Endothelial cell of umbilical vein (primary cell): ENCODE measurements at regions not wholly inside any gene's neighbourhood (a gene's known extent, or its start where the extent isn't known, plus 50 kb on each side); places are given as distances from the start of the nearest gene placed in this dataset.

Source experiments
- BruUV-seq: library from RNA; stranded (reverse); fragments of 400-500 nt; replicated peaks from 2 replicates; lab custom pipeline; 2021; lab: Mats Ljungman, UMichigan
- CTCF ChIA-PET: fragments of 300-600, 350-600 bp; sonication (Branson Sonifier 250); formaldehyde crosslinking; loops from one replicate; lab custom pipeline; 2021; ENCODE audit warnings: antibody characterized with exemption, inconsistent platforms; lab: Charles Lee
- POLR2A ChIA-PET: fragments of 300-600, 350-600 bp; sonication (Branson Sonifier 250); formaldehyde crosslinking; loops from one replicate; lab custom pipeline; 2021; ENCODE audit warnings: antibody characterized with exemption, inconsistent platforms; lab: Charles Lee
- DNase-seq: peaks from one replicate; pipeline ENCODE4 v3.0.0-alpha.2; 2011; ENCODE audit warnings: low read depth, low spot score
- FAIRE-seq: peaks from 2 replicates; lab custom pipeline; 2011; peaks lifted over from hg19 to GRCh38; lab: Jason Lieb, UNC
- H2AFZ ChIP-seq: 2 replicates; pipeline ENCODE4 v1.6.0; 2012; ENCODE audit warnings: low read depth, low read length, control low read depth, inconsistent platforms
- H3K27ac ChIP-seq: 2 replicates; pipeline ENCODE4 v1.5.1; 2011; ENCODE audit warnings: low read depth, mild to moderate bottlenecking, control low read depth, low read length, moderate library complexity; ENCODE audit not compliant: insufficient read depth
- H3K27me3 ChIP-seq, 2 experiments: 2 replicates each; pipeline versions ENCODE4 v1.6.0 to v1.6.1; 2011; ENCODE audit warnings: low read length in 2 of 2, mixed read lengths in 1 of 2; ENCODE audit not compliant: control insufficient read depth in 2 of 2, insufficient read depth in 2 of 2
- H3K36me3 ChIP-seq, 2 experiments: 2 replicates in 1 of 2; 3 replicates in 1 of 2; pipeline ENCODE4 v1.5.1; 2011; ENCODE audit warnings: low read length in 2 of 2, mild to moderate bottlenecking in 1 of 2, moderate library complexity in 1 of 2; ENCODE audit not compliant: control insufficient read depth in 2 of 2, insufficient read depth in 2 of 2; ENCODE audit errors: extremely low read depth in 1 of 2
- H3K4me1 ChIP-seq: 3 replicates; pipeline ENCODE4 v1.5.1; 2011; ENCODE audit warnings: mild to moderate bottlenecking, low read length; ENCODE audit not compliant: control insufficient read depth, insufficient read depth; ENCODE audit errors: extremely low read depth
- H3K4me2 ChIP-seq: 2 replicates; pipeline ENCODE4 v1.6.1; 2011; ENCODE audit warnings: low read length, control low read depth, mixed read lengths; ENCODE audit not compliant: insufficient read depth
- H3K4me3 ChIP-seq, 3 experiments: fragments of 200-600 bp in 1 of 3; sonication (generic), shearing (Covaris generic) in 1 of 3; replicated peaks in 1 of 3; 2 replicates each; pipeline ENCODE4 v1.5.1; 2011 to 2016; ENCODE audit warnings: control low read depth in 3 of 3, low read length in 3 of 3, mild to moderate bottlenecking in 2 of 3, inconsistent platforms in 1 of 3, low read depth in 1 of 3, moderate library complexity in 1 of 3; ENCODE audit not compliant: insufficient read depth in 1 of 3
- H3K79me2 ChIP-seq: 2 replicates; pipeline ENCODE4 v1.6.0; 2012; ENCODE audit warnings: low read length, inconsistent platforms; ENCODE audit not compliant: control insufficient read depth, insufficient read depth
- H3K9ac ChIP-seq: replicated peaks from 2 replicates; pipeline ENCODE3; 2011; ENCODE audit warnings: low read length, control low read depth; ENCODE audit not compliant: insufficient read depth; ENCODE audit errors: extremely low read depth
- H3K9me1 ChIP-seq: replicated peaks from 3 replicates; pipeline ENCODE4 v1.6.0; 2011; ENCODE audit warnings: mild to moderate bottlenecking, low read length; ENCODE audit not compliant: control insufficient read depth, insufficient read depth; ENCODE audit errors: extremely low read depth
- H3K9me3 ChIP-seq: replicated peaks from 2 replicates; pipeline ENCODE4 v1.5.1; 2012; ENCODE audit warnings: low read length, inconsistent platforms; ENCODE audit not compliant: control insufficient read depth, insufficient read depth
- H4K20me1 ChIP-seq: replicated peaks from 2 replicates; pipeline ENCODE3; 2011; ENCODE audit warnings: mild to moderate bottlenecking, low read length; ENCODE audit not compliant: control insufficient read depth, insufficient read depth; ENCODE audit errors: extremely low read depth
- EZH2 ChIP-seq: IDR thresholded peaks from 2 replicates; pipeline ENCODE4 v1.6.1; 2012; ENCODE audit warnings: borderline replicate concordance, low read depth, mild to moderate bottlenecking, moderate library complexity, low read length, inconsistent platforms; ENCODE audit not compliant: severe bottlenecking
- FOS ChIP-seq: IDR thresholded peaks from 2 replicates; pipeline ENCODE4 v1.6.1; 2011; ENCODE audit warnings: mild to moderate bottlenecking, low read length, moderate library complexity, borderline replicate concordance; ENCODE audit not compliant: insufficient read depth
- GATA2 ChIP-seq: IDR thresholded peaks from 2 replicates; pipeline ENCODE4 v1.7.0; 2011; ENCODE audit warnings: low read depth, mild to moderate bottlenecking, moderate library complexity, mixed read lengths, low read length; ENCODE audit not compliant: insufficient read length, insufficient read depth
- JUN ChIP-seq: IDR thresholded peaks from 2 replicates; pipeline ENCODE4 v1.6.1; 2011; ENCODE audit warnings: borderline replicate concordance, low read depth; ENCODE audit not compliant: insufficient read length, insufficient read depth
- MAX ChIP-seq: IDR thresholded peaks from 2 replicates; pipeline ENCODE4 v1.6.1; 2011; ENCODE audit not compliant: insufficient read depth, insufficient read length
- MYC ChIP-seq: IDR thresholded peaks from one replicate; pipeline ENCODE4 v1.6.1; 2011; ENCODE audit warnings: mild to moderate bottlenecking, low read depth, low read length
- POLR2A ChIP-seq: IDR thresholded peaks from 2 replicates; pipeline ENCODE4 v1.6.1; 2012; ENCODE audit warnings: low read depth, mild to moderate bottlenecking, control low read depth, low read length
- POLR2AphosphoS5 ChIP-seq: IDR thresholded peaks from 2 replicates; pipeline ENCODE4 v1.6.1; 2012; ENCODE audit warnings: low read depth, mild to moderate bottlenecking, control low read depth, low read length, moderate library complexity; ENCODE audit not compliant: insufficient read depth
- dilution Hi-C: fragments of 300-500 bp; cut with MboI; formaldehyde crosslinking; loops from one replicate; pipeline ENCODE4 v1.15.0; 2019; ENCODE audit warnings: low sequenced_read_pairs; ENCODE audit not compliant: extremely low pct_ligation_motif_present
- intact Hi-C: fragments of 100-400 bp; cut with micrococcal nuclease; formaldehyde crosslinking; loops from one replicate; pipeline ENCODE4 v1.10.0; 2022
- TF ChIP-seq, protein P1 (sequence below), 2 donors: IDR thresholded peaks; 1 replicate in 1 of 2; 2 replicates in 1 of 2; pipeline ENCODE4 v1.5.1; 2011; ENCODE audit warnings: low read length in 2 of 2, mild to moderate bottlenecking in 2 of 2, moderate library complexity in 2 of 2, control low read depth in 1 of 2, inconsistent platforms in 1 of 2, low read depth in 1 of 2; ENCODE audit not compliant: insufficient read depth in 1 of 2; ENCODE audit errors: extremely low read depth in 1 of 2

DNA sequence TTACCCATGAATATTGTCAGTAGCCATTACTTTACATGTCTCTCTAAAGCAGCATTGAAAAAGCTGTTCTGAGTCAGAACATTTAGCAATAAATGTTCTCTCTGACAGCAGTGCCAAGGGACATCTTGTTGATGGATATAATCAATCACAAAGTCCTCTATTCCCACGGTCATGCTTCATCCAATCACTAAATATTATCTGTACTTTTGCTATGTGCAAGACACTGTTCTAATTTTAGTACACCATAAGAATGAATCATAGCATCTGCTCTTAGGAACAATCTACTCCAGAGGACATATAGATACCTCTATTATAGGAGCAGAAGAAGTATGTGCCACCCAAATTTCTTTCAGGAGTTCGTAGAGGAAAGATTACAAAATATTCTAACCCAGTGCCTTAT, 142.5 kb upstream of the MBNL1 start:
- H3K4me1 ChIP-seq, result peaks cover 11% of the 10 kb centered on the region
- no peaks in the 10 kb centered on the region for H3K36me3 ChIP-seq
- no peak overlapping the region for H3K4me2 ChIP-seq
- dilution Hi-C loops (no loop called here), intact Hi-C loops (no loop called here)
- H3K27me3 ChIP-seq, result no peaks in the 10 kb centered on the region
- no TSS peak for BruUV-seq
- H3K4me3 ChIP-seq, result no peak overlapping the region
- TF ChIP-seq MAX (no peak), FOS (no peak), POLR2A (no peak), GATA2 (no peak), POLR2AphosphoS5 (no peak), JUN (no peak), EZH2 (no peak), MYC (no peak)
- TF ChIP-seq, protein P1, sequence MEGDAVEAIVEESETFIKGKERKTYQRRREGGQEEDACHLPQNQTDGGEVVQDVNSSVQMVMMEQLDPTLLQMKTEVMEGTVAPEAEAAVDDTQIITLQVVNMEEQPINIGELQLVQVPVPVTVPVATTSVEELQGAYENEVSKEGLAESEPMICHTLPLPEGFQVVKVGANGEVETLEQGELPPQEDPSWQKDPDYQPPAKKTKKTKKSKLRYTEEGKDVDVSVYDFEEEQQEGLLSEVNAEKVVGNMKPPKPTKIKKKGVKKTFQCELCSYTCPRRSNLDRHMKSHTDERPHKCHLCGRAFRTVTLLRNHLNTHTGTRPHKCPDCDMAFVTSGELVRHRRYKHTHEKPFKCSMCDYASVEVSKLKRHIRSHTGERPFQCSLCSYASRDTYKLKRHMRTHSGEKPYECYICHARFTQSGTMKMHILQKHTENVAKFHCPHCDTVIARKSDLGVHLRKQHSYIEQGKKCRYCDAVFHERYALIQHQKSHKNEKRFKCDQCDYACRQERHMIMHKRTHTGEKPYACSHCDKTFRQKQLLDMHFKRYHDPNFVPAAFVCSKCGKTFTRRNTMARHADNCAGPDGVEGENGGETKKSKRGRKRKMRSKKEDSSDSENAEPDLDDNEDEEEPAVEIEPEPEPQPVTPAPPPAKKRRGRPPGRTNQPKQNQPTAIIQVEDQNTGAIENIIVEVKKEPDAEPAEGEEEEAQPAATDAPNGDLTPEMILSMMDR (IDR thresholded peaks at IDR 0.05; ENCODE audit: extremely low read depth in 1 of 2, insufficient read depth in 1 of 2, low read depth in 1 of 2, low read length in 2 of 2), result no peak
- CTCF ChIA-PET, result interaction anchor here (1.0 to 1.3 kb wide), 2 partner anchors 15 to 17 kb away, joined by 3 to 4 read pairs; no protein-coding TSS in a partner anchor
- no peak overlapping the region for H3K27ac ChIP-seq
- H2AFZ ChIP-seq, result no peak overlapping the region
- no peak overlapping the region for H3K9ac ChIP-seq
- no peaks in the 10 kb centered on the region for H4K20me1 ChIP-seq
- POLR2A ChIA-PET, result no interaction called here
- no peaks in the 10 kb centered on the region for H3K9me3 ChIP-seq
- no peaks in the 10 kb centered on the region for H3K79me2 ChIP-seq
- FAIRE-seq, result no peak
- DNase-seq, result no peak
- no peaks in the 10 kb centered on the region for H3K9me1 ChIP-seq
